PC-9 (cell line): ENCODE measurements at regions not wholly inside any gene's neighbourhood (a gene's known extent, or its start where the extent isn't known, plus 50 kb on each side); places are given as distances from the start of the nearest gene placed in this dataset.

ENCODE experiments used
- BruUV-seq: library from RNA; stranded (reverse); fragments of 400-500 nt; replicated peaks from 2 replicates; lab custom pipeline; 2021; lab: Mats Ljungman, UMichigan
- CTCF ChIA-PET: fragments of 300-600 bp; sonication (Branson Sonifier 250); formaldehyde crosslinking; loops from one replicate; lab custom pipeline; 2022; ENCODE audit warnings: antibody characterized with exemption; lab: Charles Lee
- POLR2A ChIA-PET: fragments of 300-600 bp; sonication (Branson Sonifier 250); formaldehyde crosslinking; loops from one replicate; lab custom pipeline; 2022; ENCODE audit warnings: antibody characterized with exemption; ENCODE audit not compliant: unreplicated experiment; lab: Charles Lee
- DNase-seq, 2 experiments: peaks; one replicate each; pipeline versions ENCODE4 v3.0.0 to v3.0.0-alpha.2; 2015 to 2022; ENCODE audit warnings: mixed read lengths in 1 of 2
- H2AFZ ChIP-seq: fragments of 200-600 bp; sonication (generic); 2 replicates; pipeline ENCODE4 v1.8.1; 2017; ENCODE audit warnings: antibody characterized with exemption
- H3F3A ChIP-seq: fragments of 200-600 bp; sonication (generic); 2 replicates; pipeline ENCODE4 v1.8.1; 2017; ENCODE audit warnings: antibody characterized with exemption, mild to moderate bottlenecking, low read depth; ENCODE audit not compliant: insufficient read depth
- H3K27ac ChIP-seq: fragments of 200-600 bp; sonication (generic); 2 replicates; pipeline ENCODE4 v1.6.1; 2016; ENCODE audit warnings: mixed run types
- H3K27me3 ChIP-seq: fragments of 200-600 bp; sonication (generic); 2 replicates; pipeline ENCODE4 v1.6.1; 2016; ENCODE audit warnings: low read depth, mixed run types; ENCODE audit not compliant: insufficient read depth
- H3K36me3 ChIP-seq: fragments of 200-600 bp; sonication (generic); 2 replicates; pipeline ENCODE4 v1.6.1; 2016; ENCODE audit warnings: low read depth, mixed run types
- H3K4me1 ChIP-seq: fragments of 200-600 bp; sonication (generic); replicated peaks from 2 replicates; pipeline ENCODE4 v1.6.1; 2016; ENCODE audit warnings: mixed run types; ENCODE audit not compliant: insufficient read depth
- H3K4me2 ChIP-seq: fragments of 200-600 bp; sonication (generic); 2 replicates; pipeline ENCODE4 v1.6.1; 2017; ENCODE audit warnings: mixed run types
- H3K4me3 ChIP-seq: fragments of 200-600 bp; sonication (generic); 2 replicates; pipeline ENCODE4 v1.6.1; 2016; ENCODE audit warnings: mixed run types
- H3K79me2 ChIP-seq: fragments of 200-600 bp; sonication (generic); 2 replicates; pipeline ENCODE4 v1.6.1; 2017; ENCODE audit warnings: low read depth, mixed run types
- H3K9me2 ChIP-seq: fragments of 200-600 bp; sonication (generic); 2 replicates; pipeline ENCODE4 v1.8.1; 2017; ENCODE audit warnings: mild to moderate bottlenecking; ENCODE audit not compliant: insufficient read depth
- H3K9me3 ChIP-seq: fragments of 200-600 bp; sonication (generic); 2 replicates; pipeline ENCODE4 v1.8.1; 2016; ENCODE audit warnings: low read depth; ENCODE audit not compliant: insufficient read depth
- H4K20me1 ChIP-seq: fragments of 200-600 bp; sonication (generic); 2 replicates; pipeline ENCODE4 v1.8.1; 2017; ENCODE audit not compliant: insufficient read depth
- CTCF ChIP-seq: fragments of 200-600 bp; sonication (generic); conservative IDR thresholded peaks from 2 replicates; pipeline ENCODE4 v1.6.1; 2017; ENCODE audit warnings: mixed run types, antibody characterized with exemption, mild to moderate bottlenecking, moderate library complexity
- EZH2 ChIP-seq: fragments of 200-600 bp; sonication (generic); IDR thresholded peaks from 2 replicates; pipeline ENCODE4 v1.8.0; 2017; ENCODE audit warnings: antibody characterized with exemption, low read depth
- intact Hi-C: fragments of 100-400 bp; cut with micrococcal nuclease; formaldehyde crosslinking; loops from one replicate; pipeline ENCODE4 v1.10.0; 2022; ENCODE audit not compliant: unreplicated experiment

DNA sequence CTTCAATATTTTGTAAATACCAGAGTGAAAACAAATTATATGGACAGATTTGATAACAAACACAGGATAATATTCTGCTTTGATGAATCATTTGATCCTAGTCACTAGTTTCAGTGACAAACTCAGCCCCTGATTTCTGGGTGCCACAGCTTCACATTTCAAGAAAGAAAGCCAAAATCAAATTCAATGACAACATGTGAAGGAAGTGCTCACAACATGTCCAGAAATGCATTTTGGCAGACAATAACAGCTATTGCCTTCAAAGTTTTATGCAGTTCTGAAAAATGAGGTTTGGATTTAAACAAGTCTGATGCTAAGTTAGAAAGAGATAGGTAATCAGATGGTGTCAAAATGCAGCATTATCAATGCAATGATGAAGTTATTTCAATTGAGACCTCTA, 106.9 kb upstream of the PIEZO2 start:
- Histone ChIP-seq H3K9me2 (no peaks in the 10 kb centered on the region), H3K4me1 (no peaks in the 10 kb centered on the region), H3K9me3 (no peaks in the 10 kb centered on the region), H3F3A (no peaks in the 10 kb centered on the region), H3K4me3 (no peak overlapping the region), H3K4me2 (no peak overlapping the region), H3K36me3 (no peaks in the 10 kb centered on the region), H3K27ac (no peak overlapping the region), H3K27me3 (peaks cover 15% of the 10 kb centered on the region), H4K20me1 (no peaks in the 10 kb centered on the region), H2AFZ (no peak overlapping the region), H3K79me2 (no peaks in the 10 kb centered on the region)
- no peak for DNase-seq
- no TSS peak for BruUV-seq
- intact Hi-C loops = no loop called here
- ChIA-PET CTCF (no interaction called here), POLR2A (no interaction called here)
- no peak for TF ChIP-seq EZH2
- no peak for TF ChIP-seq CTCF

- CTCF ChIA-PET = interaction anchor here (0.6 kb wide), 1 partner anchor 985 kb away, joined by 5 read pairs; no protein-coding TSS in a partner anchor
- H3K4me2 ChIP-seq = no peak overlapping the region
- BruUV-seq = no TSS peak
- DNase-seq = no peak
- H3K9me2 ChIP-seq = no peaks in the 10 kb centered on the region
- H3K36me3 ChIP-seq = no peaks in the 10 kb centered on the region
- TF ChIP-seq CTCF (no peak), EZH2 (no peak)
- H3K4me3 ChIP-seq = no peak overlapping the region
- H3K9me3 ChIP-seq = no peaks in the 10 kb centered on the region
- no peaks in the 10 kb centered on the region for H3K4me1 ChIP-seq
- no peaks in the 10 kb centered on the region for H3F3A ChIP-seq
- H3K79me2 ChIP-seq = no peaks in the 10 kb centered on the region
- H2AFZ ChIP-seq = no peak overlapping the region
- H4K20me1 ChIP-seq = no peaks in the 10 kb centered on the region
- no peak overlapping the region for H3K27ac ChIP-seq
- intact Hi-C loops = no loop called here
- H3K27me3 ChIP-seq = peaks cover 3% of the 10 kb centered on the region; the same call in 1 of the 2 replicates
- POLR2A ChIA-PET = no interaction called here
Measured at GRCh38 chr18:11251891-11252270, 102.5 kb upstream of the PIEZO2 start.

- Histone ChIP-seq H3K27ac (no peak overlapping the region), H3K9me2 (no peaks in the 10 kb centered on the region), H3K4me3 (no peak overlapping the region), H3K36me3 (no peaks in the 10 kb centered on the region), H2AFZ (no peak overlapping the region), H3K4me1 (no peaks in the 10 kb centered on the region), H3K79me2 (no peaks in the 10 kb centered on the region), H3K27me3 (no peaks in the 10 kb centered on the region), H4K20me1 (no peaks in the 10 kb centered on the region), H3K4me2 (no peak overlapping the region), H3K9me3 (no peaks in the 10 kb centered on the region), H3F3A (no peaks in the 10 kb centered on the region)
- TF ChIP-seq EZH2 = no peak
- no peak for TF ChIP-seq CTCF
- ChIA-PET CTCF (no interaction called here), POLR2A (no interaction called here)
- no peak for DNase-seq
- intact Hi-C loops = no loop called here
- no TSS peak for BruUV-seq
Measured at GRCh38 chr18:11251229-11251890, 102.0 kb upstream of the PIEZO2 start.
